GM11168 (cell line): ENCODE measurements at regions not wholly inside any gene's neighbourhood (a gene's known extent, or its start where the extent isn't known, plus 50 kb on each side); places are given as distances from the start of the nearest gene placed in this dataset.

Experiments used
- in situ Hi-C: fragments of 300-500 bp; cut with MboI; formaldehyde crosslinking; loops from one replicate; pipeline ENCODE4 v1.12.0; 2022; ENCODE audit warnings: low sequenced_read_pairs; ENCODE audit not compliant: unreplicated experiment

GRCh38 chr1:186620566-186621350, 59.5 kb downstream of the PTGS2 start:
- in situ Hi-C loops, result no loop called here

- in situ Hi-C loops, result loop anchor here (10.0 kb wide), 1 partner anchor 366 kb away; no protein-coding TSS in a partner anchor
These were observed 61.6 kb downstream of the PTGS2 start for GRCh38 chr1:186618401-186619170.

- in situ Hi-C loops, result loop anchor here (10.0 kb wide), 1 partner anchor 367 kb away; no protein-coding TSS in a partner anchor
These were observed 62.3 kb downstream of the PTGS2 start for GRCh38 chr1:186617926-186618325.

- in situ Hi-C loops, result loop anchor here (10.0 kb wide), 1 partner anchor 368 kb away; no protein-coding TSS in a partner anchor
These were observed 63.7 kb downstream of the PTGS2 start for GRCh38 chr1:186616511-186616910.

- in situ Hi-C loops, result loop anchor here (10.0 kb wide), 1 partner anchor 369 kb away; no protein-coding TSS in a partner anchor
These were observed 64.9 kb downstream of the PTGS2 start for GRCh38 chr1:186615332-186615731.

- in situ Hi-C loops, result loop anchor here (10.0 kb wide), 1 partner anchor 374 kb away; no protein-coding TSS in a partner anchor
These were observed 69.1 kb downstream of the PTGS2 start for GRCh38 chr1:186611156-186611555.

- in situ Hi-C loops, result no loop called here
These were observed 71.0 kb downstream of the PTGS2 start for GRCh38 chr1:186609183-186609582.

GRCh38 chr1:186605762-186606350, 74.4 kb downstream of the PTGS2 start:
- in situ Hi-C loops, result no loop called here

- in situ Hi-C loops, result no loop called here
These were observed 84.3 kb downstream of the PTGS2 start for GRCh38 chr1:186595969-186596368.

GRCh38 chr1:186578325-186579016, 101.8 kb downstream of the PTGS2 start:
- in situ Hi-C loops, result no loop called here

GRCh38 chr1:186577633-186578032, 102.6 kb downstream of the PTGS2 start:
- in situ Hi-C loops, result no loop called here

GRCh38 chr1:186577216-186577615, 103.0 kb downstream of the PTGS2 start:
- in situ Hi-C loops, result no loop called here

- in situ Hi-C loops, result no loop called here
These were observed 104.9 kb downstream of the PTGS2 start for GRCh38 chr1:186575348-186575747.

- in situ Hi-C loops, result no loop called here
These were observed 105.3 kb downstream of the PTGS2 start for GRCh38 chr1:186574926-186575325.

- in situ Hi-C loops, result no loop called here
These were observed 107.7 kb downstream of the PTGS2 start for GRCh38 chr1:186572509-186572908.

- in situ Hi-C loops, result no loop called here
These were observed 108.5 kb downstream of the PTGS2 start for GRCh38 chr1:186571771-186572170.

GRCh38 chr1:186569856-186570255, 108.9 kb upstream of the PDC start:
- in situ Hi-C loops, result no loop called here

GRCh38 chr1:186568221-186568620, 107.3 kb upstream of the PDC start:
- in situ Hi-C loops, result no loop called here

- in situ Hi-C loops, result no loop called here
These were observed 105.4 kb upstream of the PDC start for GRCh38 chr1:186566140-186566855.

GRCh38 chr1:186564582-186564981, 103.7 kb upstream of the PDC start:
- in situ Hi-C loops, result no loop called here
